Smooth muscle cell (in vitro differentiated cells): ENCODE measurements at regions not wholly inside any gene's neighbourhood (a gene's known extent, or its start where the extent isn't known, plus 50 kb on each side); places are given as distances from the start of the nearest gene placed in this dataset.

Experiments used
- DNase-seq: peaks from one replicate; lab custom pipeline; 2025; ENCODE audit not compliant: unreplicated experiment; lab: John Stamatoyannopoulos, UW
- H2AFZ ChIP-seq: fragments of 200-600 bp; sonication (generic); 2 replicates; pipeline ENCODE4 v1.6.0; 2016; ENCODE audit warnings: antibody characterized with exemption, low read depth, mild to moderate bottlenecking
- H3F3A ChIP-seq: fragments of 200-600 bp; sonication (generic); 2 replicates; pipeline ENCODE4 v1.6.0; 2017; ENCODE audit warnings: antibody characterized with exemption, low read depth
- H3K27ac ChIP-seq: fragments of 200-600 bp; sonication (generic); 2 replicates; pipeline ENCODE4 v1.5.1; 2016; ENCODE audit warnings: low read depth, mild to moderate bottlenecking
- H3K27me3 ChIP-seq: fragments of 200-600 bp; sonication (generic); 2 replicates; pipeline ENCODE4 v1.6.1; 2016; ENCODE audit warnings: low read depth, mild to moderate bottlenecking
- H3K36me3 ChIP-seq: fragments of 200-600 bp; sonication (generic); 2 replicates; pipeline ENCODE4 v1.5.1; 2016; ENCODE audit warnings: low read depth
- H3K4me1 ChIP-seq: fragments of 200-600 bp; sonication (generic); 2 replicates; pipeline ENCODE4 v1.5.1; 2016; ENCODE audit warnings: low read depth
- H3K4me2 ChIP-seq: fragments of 200-600 bp; sonication (generic); 2 replicates; pipeline ENCODE4 v1.6.0; 2016; ENCODE audit warnings: mild to moderate bottlenecking
- H3K4me3 ChIP-seq: fragments of 200-600 bp; sonication (generic); 2 replicates; pipeline ENCODE4 v1.5.1; 2016; ENCODE audit warnings: mild to moderate bottlenecking
- H3K79me2 ChIP-seq: fragments of 200-600 bp; sonication (generic); 2 replicates; pipeline ENCODE4 v1.6.0; 2016; ENCODE audit warnings: low read depth, mild to moderate bottlenecking
- H3K9ac ChIP-seq: fragments of 200-600 bp; sonication (generic); 2 replicates; pipeline ENCODE4 v1.6.0; 2016; ENCODE audit warnings: low read depth
- H3K9me3 ChIP-seq: fragments of 200-600 bp; sonication (generic); replicated peaks from 2 replicates; pipeline ENCODE4 v1.5.1; 2016; ENCODE audit warnings: low read depth
- H4K20me1 ChIP-seq: fragments of 200-600 bp; sonication (generic); 2 replicates; pipeline ENCODE4 v1.6.0; 2016; ENCODE audit warnings: low read depth
- CTCF ChIP-seq: fragments of 200-600 bp; sonication (generic); IDR thresholded peaks from 2 replicates; pipeline ENCODE4 v1.5.1; 2017; ENCODE audit warnings: borderline replicate concordance, mild to moderate bottlenecking, antibody characterized with exemption; ENCODE audit not compliant: insufficient read depth, poor library complexity, severe bottlenecking
- WGBS: methylation state at CpG from one replicate; pipeline ENCODE4 v1.1.7; 2016; ENCODE audit warnings: low lambda C conversion rate; 5-methylcytosine and 5-hydroxymethylcytosine counted together

DNA sequence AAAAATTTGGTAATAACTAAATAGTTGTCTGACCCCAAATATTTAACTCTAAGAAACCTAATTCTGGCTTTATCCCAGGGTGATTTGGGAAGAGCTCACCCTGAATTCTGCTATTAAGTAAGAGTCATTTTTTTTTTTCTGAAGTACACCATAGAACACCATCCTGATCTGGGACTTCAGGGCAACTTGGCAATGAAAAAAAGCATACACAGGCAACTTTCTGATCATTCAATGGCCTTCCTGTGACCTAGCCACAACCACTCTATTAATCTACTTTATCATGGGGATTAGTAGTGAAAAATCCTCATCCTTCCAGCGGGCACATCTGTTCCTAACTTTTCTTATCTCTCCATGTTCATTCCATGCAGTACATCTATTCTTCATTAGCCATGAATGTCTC lies 333.2 kb upstream of the MAD2L1 start:
- peaks cover 4% of the 10 kb centered on the region for H3K4me1 ChIP-seq
- H4K20me1 ChIP-seq = no peaks in the 10 kb centered on the region
- no peaks in the 10 kb centered on the region for H3K36me3 ChIP-seq
- no peak overlapping the region for H2AFZ ChIP-seq
- H3K9me3 ChIP-seq = no peaks in the 10 kb centered on the region
- H3K4me3 ChIP-seq = no peak overlapping the region
- no peaks in the 10 kb centered on the region for H3K79me2 ChIP-seq
- no peak for DNase-seq
- H3K27ac ChIP-seq = no peak overlapping the region
- no peaks in the 10 kb centered on the region for H3F3A ChIP-seq
- no peak for TF ChIP-seq CTCF
- H3K4me2 ChIP-seq = peak overlapping the region; percentile 36
- WGBS = 19% methylated on average over 1 of the region's 1 CpG
- no peak overlapping the region for H3K9ac ChIP-seq
- H3K27me3 ChIP-seq = no peaks in the 10 kb centered on the region

DNA sequence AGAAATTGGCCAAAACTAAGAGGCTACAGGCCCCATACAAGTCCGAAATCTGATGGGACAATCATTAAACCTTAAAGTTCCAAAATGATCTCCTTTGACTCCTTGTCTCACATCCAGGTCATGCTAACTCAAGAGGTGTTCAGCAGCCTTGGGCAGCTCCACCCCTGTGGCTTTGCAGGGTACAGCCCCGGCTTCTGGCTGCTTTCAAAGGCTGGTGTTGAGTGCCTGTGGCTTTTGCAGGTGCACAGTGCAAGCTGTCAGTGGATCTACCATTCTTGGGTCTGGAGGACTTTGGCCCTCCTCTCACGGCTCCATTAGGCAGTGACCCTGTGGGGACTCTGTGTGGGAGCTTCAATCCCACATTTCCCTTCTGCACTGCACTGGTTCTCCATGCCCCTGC lies 329.1 kb upstream of the MAD2L1 start:
- peaks cover 3% of the 10 kb centered on the region for H3K27me3 ChIP-seq
- H3K36me3 ChIP-seq = no peaks in the 10 kb centered on the region
- no peak overlapping the region for H2AFZ ChIP-seq
- H3K27ac ChIP-seq = no peak overlapping the region
- H3K4me3 ChIP-seq = no peak overlapping the region
- H3K4me1 ChIP-seq = peaks cover 4% of the 10 kb centered on the region
- no peak for DNase-seq
- TF ChIP-seq CTCF = no peak
- no peaks in the 10 kb centered on the region for H3F3A ChIP-seq
- H3K4me2 ChIP-seq = no peak overlapping the region
- no peaks in the 10 kb centered on the region for H3K9me3 ChIP-seq
- 98% methylated on average over 3 of the region's 3 CpGs for WGBS
- H4K20me1 ChIP-seq = no peaks in the 10 kb centered on the region
- no peaks in the 10 kb centered on the region for H3K79me2 ChIP-seq
- no peak overlapping the region for H3K9ac ChIP-seq

DNA sequence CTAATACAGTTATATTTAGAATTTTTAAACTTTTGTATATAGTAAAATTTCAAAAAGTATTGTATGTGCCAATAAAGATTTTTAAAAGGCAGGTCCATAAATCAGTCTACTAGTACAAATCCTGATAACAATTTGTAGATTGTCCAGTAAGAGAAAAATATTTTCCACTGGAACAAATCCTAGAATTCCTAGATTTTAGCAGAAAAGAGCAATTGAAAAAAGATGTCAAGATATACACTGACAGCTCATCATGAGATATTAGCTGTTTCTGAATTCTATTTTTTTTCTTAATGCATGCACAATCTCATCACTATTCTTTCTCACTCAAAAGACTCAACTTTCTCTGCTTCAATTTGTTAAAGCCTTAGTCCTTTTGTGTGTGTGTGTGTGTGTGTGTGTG lies 289.2 kb upstream of the MAD2L1 start:
- no peaks in the 10 kb centered on the region for H3K4me1 ChIP-seq
- no peak for TF ChIP-seq CTCF

DNA sequence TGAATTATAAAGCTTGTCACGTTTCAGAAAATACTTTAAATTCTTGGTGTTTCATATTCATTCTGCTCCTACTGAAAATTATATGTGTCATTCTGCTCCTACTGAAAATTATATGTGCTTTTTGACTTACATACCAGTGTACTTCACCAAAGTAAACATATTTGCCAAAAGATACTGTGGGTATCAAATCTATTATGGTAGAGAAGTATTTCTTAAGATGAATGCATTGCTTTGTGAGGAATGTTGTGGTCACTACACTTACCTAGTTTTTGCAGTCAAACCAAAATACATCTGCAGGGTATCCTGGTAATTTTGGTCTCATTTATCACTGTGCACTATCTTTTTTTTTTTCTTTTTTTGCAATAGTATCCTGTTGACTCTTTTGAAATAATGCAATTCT lies 287.7 kb upstream of the MAD2L1 start:
- H4K20me1 ChIP-seq = no peaks in the 10 kb centered on the region
- H3K4me3 ChIP-seq = no peak overlapping the region
- no peaks in the 10 kb centered on the region for H3K9me3 ChIP-seq
- H2AFZ ChIP-seq = no peak overlapping the region
- H3K9ac ChIP-seq = no peak overlapping the region
- no peaks in the 10 kb centered on the region for H3K4me1 ChIP-seq
- no peaks in the 10 kb centered on the region for H3K36me3 ChIP-seq
- H3K27ac ChIP-seq = no peak overlapping the region
- DNase-seq = no peak
- WGBS = 70% methylated on average over 1 of the region's 1 CpG
- H3K27me3 ChIP-seq = no peaks in the 10 kb centered on the region
- TF ChIP-seq CTCF = no peak
- no peaks in the 10 kb centered on the region for H3F3A ChIP-seq
- no peaks in the 10 kb centered on the region for H3K79me2 ChIP-seq
- no peak overlapping the region for H3K4me2 ChIP-seq

More for the DNA sequence above, 289.2 kb upstream of the MAD2L1 start:
- no peaks in the 10 kb centered on the region for H3K36me3 ChIP-seq
- no peak overlapping the region for H3K4me3 ChIP-seq
- H3K27me3 ChIP-seq = no peaks in the 10 kb centered on the region
- no peak overlapping the region for H3K9ac ChIP-seq
- no peaks in the 10 kb centered on the region for H3K79me2 ChIP-seq
- no peaks in the 10 kb centered on the region for H4K20me1 ChIP-seq
- H3F3A ChIP-seq = no peaks in the 10 kb centered on the region
- no peak overlapping the region for H3K4me2 ChIP-seq
- DNase-seq = no peak
- H2AFZ ChIP-seq = no peak overlapping the region
- no peaks in the 10 kb centered on the region for H3K9me3 ChIP-seq
- no peak overlapping the region for H3K27ac ChIP-seq
